LNCaP clone FGC (cell line): ENCODE measurements at regions not wholly inside any gene's neighbourhood (a gene's known extent, or its start where the extent isn't known, plus 50 kb on each side); places are given as distances from the start of the nearest gene placed in this dataset.

Source experiments
- DNase-seq: peaks from one replicate; pipeline ENCODE4 v3.0.0-alpha.2; 2011; ENCODE audit warnings: low read depth
- H3K4me3 ChIP-seq: 2 replicates; pipeline ENCODE4 v1.5.1; 2011; ENCODE audit warnings: mild to moderate bottlenecking, low read depth, low read length, control low read depth
- TF ChIP-seq, protein P1 (sequence below): IDR thresholded peaks from 2 replicates; pipeline ENCODE4 v1.5.1; 2012; ENCODE audit warnings: mild to moderate bottlenecking; ENCODE audit not compliant: control insufficient read depth, insufficient read depth; ENCODE audit errors: extremely low read depth

DNA sequence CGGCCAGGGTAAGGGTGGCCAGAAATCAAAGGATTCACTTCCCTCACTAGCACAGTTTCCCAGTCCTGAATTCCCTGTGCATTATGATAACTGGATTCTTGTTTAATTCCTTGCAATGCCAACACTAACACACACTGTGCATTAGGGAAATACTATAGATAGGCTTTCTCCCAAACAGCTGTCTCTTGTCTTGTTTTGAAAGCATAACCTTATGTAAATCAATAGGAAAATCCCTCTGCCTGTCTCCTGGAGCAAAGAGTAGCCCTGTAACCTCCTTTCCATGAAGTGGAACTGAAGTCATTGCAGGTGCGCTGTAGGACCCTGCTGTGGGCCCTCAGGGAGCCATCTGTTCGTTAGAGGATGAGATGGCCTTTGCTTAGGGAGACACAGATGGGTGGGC lies 82.8 kb upstream of the FAM171A1 start:
- no peak for DNase-seq
- no peak overlapping the region for H3K4me3 ChIP-seq
- TF ChIP-seq, protein P1, sequence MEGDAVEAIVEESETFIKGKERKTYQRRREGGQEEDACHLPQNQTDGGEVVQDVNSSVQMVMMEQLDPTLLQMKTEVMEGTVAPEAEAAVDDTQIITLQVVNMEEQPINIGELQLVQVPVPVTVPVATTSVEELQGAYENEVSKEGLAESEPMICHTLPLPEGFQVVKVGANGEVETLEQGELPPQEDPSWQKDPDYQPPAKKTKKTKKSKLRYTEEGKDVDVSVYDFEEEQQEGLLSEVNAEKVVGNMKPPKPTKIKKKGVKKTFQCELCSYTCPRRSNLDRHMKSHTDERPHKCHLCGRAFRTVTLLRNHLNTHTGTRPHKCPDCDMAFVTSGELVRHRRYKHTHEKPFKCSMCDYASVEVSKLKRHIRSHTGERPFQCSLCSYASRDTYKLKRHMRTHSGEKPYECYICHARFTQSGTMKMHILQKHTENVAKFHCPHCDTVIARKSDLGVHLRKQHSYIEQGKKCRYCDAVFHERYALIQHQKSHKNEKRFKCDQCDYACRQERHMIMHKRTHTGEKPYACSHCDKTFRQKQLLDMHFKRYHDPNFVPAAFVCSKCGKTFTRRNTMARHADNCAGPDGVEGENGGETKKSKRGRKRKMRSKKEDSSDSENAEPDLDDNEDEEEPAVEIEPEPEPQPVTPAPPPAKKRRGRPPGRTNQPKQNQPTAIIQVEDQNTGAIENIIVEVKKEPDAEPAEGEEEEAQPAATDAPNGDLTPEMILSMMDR = no peak

- no peak overlapping the region for H3K4me3 ChIP-seq
- no peak for DNase-seq
Measured at GRCh38 chr10:15453457-15453856, 82.4 kb upstream of the FAM171A1 start.

GRCh38 chr10:15452545-15452944 lies 81.5 kb upstream of the FAM171A1 start:
- H3K4me3 ChIP-seq = no peak overlapping the region
- TF ChIP-seq, protein P1 = no peak
- DNase-seq = no peak

More at GRCh38 chr10:15453457-15453856, 82.4 kb upstream of the FAM171A1 start:
- TF ChIP-seq, protein P1 = no peak

DNA sequence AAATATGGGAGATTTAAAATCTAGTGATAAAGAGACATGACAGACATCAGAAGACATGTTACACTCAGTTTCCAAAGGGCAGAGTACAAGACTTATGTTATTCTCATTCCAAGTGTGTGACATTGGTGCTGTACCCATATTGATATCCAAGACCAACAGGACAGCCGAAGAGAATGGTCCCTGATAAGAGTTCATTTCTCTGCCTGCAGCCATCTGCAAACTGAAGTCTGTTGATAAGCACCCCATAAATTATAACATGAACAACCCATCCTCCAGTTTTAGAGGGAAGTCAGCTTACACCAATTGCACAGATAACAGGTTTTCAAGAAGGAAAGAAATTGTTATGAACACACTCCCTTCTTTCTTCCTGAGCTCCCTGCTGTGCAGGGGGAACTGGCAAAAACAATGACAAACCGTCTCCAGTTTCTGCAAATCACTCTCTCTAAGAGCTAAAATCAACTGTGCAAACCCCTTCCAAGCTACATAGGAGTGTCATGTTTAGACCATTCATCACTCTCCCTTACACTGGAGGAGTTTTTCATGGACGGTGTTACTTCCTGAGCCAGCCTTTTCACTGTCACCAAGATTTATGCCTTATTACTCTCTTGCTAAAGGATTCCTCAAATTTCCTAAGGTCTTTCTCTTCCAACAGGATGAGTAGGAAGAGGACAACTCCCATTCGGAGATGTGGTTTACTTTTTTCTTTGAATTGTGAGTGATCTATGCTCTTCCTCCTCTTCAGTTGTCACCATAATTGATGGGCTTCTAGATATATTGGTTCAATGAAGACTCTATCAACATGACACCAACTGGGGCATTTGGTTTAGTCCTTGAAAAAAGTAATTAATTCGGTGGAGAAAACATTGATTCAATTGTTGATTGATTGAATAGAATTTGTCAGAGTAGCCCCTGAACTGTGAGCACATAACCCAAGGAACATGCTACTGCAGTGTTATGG lies 80.3 kb upstream of the FAM171A1 start:
- H3K4me3 ChIP-seq = no peak overlapping the region
- DNase-seq = no peak
- TF ChIP-seq, protein P1 = no peak

- no peak for DNase-seq
- TF ChIP-seq, protein P1 = no peak
- no peak overlapping the region for H3K4me3 ChIP-seq
Measured at GRCh38 chr10:15448598-15448997, 77.5 kb upstream of the FAM171A1 start.

DNA sequence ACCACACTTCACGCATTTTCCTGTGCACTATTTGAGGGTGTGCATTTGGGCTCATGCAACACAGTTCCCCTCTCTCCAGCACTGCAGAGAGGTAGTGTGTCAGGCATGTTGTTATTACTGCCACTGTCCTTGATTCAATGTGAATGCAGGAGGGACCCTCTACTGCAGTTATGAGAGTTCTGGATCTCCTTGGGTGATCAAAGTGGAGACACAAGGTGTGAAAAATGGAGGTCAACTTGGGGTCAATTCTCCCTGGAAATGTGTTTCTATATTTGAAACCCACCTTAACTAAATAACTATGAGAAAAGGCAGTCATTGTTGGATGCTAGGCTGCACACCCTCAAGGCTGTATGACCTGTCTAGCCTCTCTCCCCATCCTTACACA lies 73.9 kb upstream of the FAM171A1 start:
- no peak overlapping the region for H3K4me3 ChIP-seq
- no peak for DNase-seq
- TF ChIP-seq, protein P1 = no peak
